Cardiac septum (tissue), 1 donor: ENCODE measurements at regions not wholly inside any gene's neighbourhood (a gene's known extent, or its start where the extent isn't known, plus 50 kb on each side); places are given as distances from the start of the nearest gene placed in this dataset.
A peak's percentile ranks its signal among the peaks of the same experiment; 100 is the strongest.

Experiments
- DNase-seq: peaks from one replicate; pipeline ENCODE4 v3.0.0-alpha.2; 2020; ENCODE audit warnings: low spot score
- intact Hi-C: fragments of 100-400 bp; cut with DNase I; formaldehyde crosslinking; loops from one replicate; pipeline ENCODE4 v1.14.0; 2022
- donor health status: DM: no; HTN: no; CAD: no.

GRCh38 chr2:207316906-207317305 lies 151.2 kb upstream of the KLF7 start:
- intact Hi-C loops = no loop called here

GRCh38 chr2:207317378-207317984 lies 151.7 kb upstream of the KLF7 start:
- no peak for DNase-seq
- intact Hi-C loops = no loop called here

More at GRCh38 chr2:207316906-207317305, 151.2 kb upstream of the KLF7 start:
- no peak for DNase-seq

GRCh38 chr2:207318181-207318628 lies 152.5 kb upstream of the KLF7 start:
- DNase-seq = no peak
- intact Hi-C loops = no loop called here

- intact Hi-C loops = no loop called here
Measured at GRCh38 chr2:207319316-207319715, 153.6 kb upstream of the KLF7 start.

GRCh38 chr2:207320381-207321159 lies 154.8 kb upstream of the KLF7 start:
- no peak for DNase-seq
- intact Hi-C loops = no loop called here

More at GRCh38 chr2:207319316-207319715, 153.6 kb upstream of the KLF7 start:
- no peak for DNase-seq

- intact Hi-C loops = no loop called here
- DNase-seq = no peak
Measured at GRCh38 chr2:207321514-207321913, 155.8 kb upstream of the KLF7 start.

- intact Hi-C loops = no loop called here
- no peak for DNase-seq
Measured at GRCh38 chr2:207324001-207324400, 158.3 kb upstream of the KLF7 start.

- intact Hi-C loops = no loop called here
Measured at GRCh38 chr2:207327513-207327912, 161.8 kb upstream of the KLF7 start.

GRCh38 chr2:207328944-207329386 lies 163.2 kb upstream of the KLF7 start:
- intact Hi-C loops = no loop called here
- no peak for DNase-seq

More at GRCh38 chr2:207327513-207327912, 161.8 kb upstream of the KLF7 start:
- no peak for DNase-seq

GRCh38 chr2:207330912-207331311 lies 165.2 kb upstream of the KLF7 start:
- intact Hi-C loops = loop anchor here (5.0 to 10.0 kb wide), 5 partner anchors 76 to 526 kb away; no protein-coding TSS in a partner anchor
- no peak for DNase-seq

GRCh38 chr2:207331674-207332073 lies 165.9 kb upstream of the KLF7 start:
- no peak for DNase-seq
- intact Hi-C loops = loop anchor here (5.0 to 10.0 kb wide), 5 partner anchors 76 to 527 kb away; no protein-coding TSS in a partner anchor

- no peak for DNase-seq
- intact Hi-C loops = loop anchor here (5.0 to 10.0 kb wide), 5 partner anchors 75 to 528 kb away; no protein-coding TSS in a partner anchor
Measured at GRCh38 chr2:207332480-207333212, 166.9 kb upstream of the KLF7 start.

- no peak for DNase-seq
- intact Hi-C loops = loop anchor here (1.0 to 10.0 kb wide), 8 partner anchors 61 to 529 kb away; no protein-coding TSS in a partner anchor
Measured at GRCh38 chr2:207333599-207334300, 168.0 kb upstream of the KLF7 start.

GRCh38 chr2:207334301-207334623 lies 168.5 kb upstream of the KLF7 start:
- DNase-seq = no peak
- intact Hi-C loops = loop anchor here (1.0 to 10.0 kb wide), 8 partner anchors 61 to 529 kb away; no protein-coding TSS in a partner anchor

GRCh38 chr2:207334624-207335371 lies 169.1 kb upstream of the KLF7 start:
- intact Hi-C loops = loop anchor here (1.0 to 10.0 kb wide), 9 partner anchors 60 to 530 kb away; no protein-coding TSS in a partner anchor
- DNase-seq = peak; percentile 89

GRCh38 chr2:207337234-207338219 lies 171.8 kb upstream of the KLF7 start:
- no peak for DNase-seq
- intact Hi-C loops = loop anchor here (5.0 to 10.0 kb wide), 2 partner anchors 245 to 533 kb away; no protein-coding TSS in a partner anchor

GRCh38 chr2:207338220-207338607 lies 172.5 kb upstream of the KLF7 start:
- DNase-seq = no peak
- intact Hi-C loops = loop anchor here (5.0 to 10.0 kb wide), 2 partner anchors 246 to 533 kb away; no protein-coding TSS in a partner anchor
